DOHH2 (cell line): ENCODE measurements at regions not wholly inside any gene's neighbourhood (a gene's known extent, or its start where the extent isn't known, plus 50 kb on each side); places are given as distances from the start of the nearest gene placed in this dataset.
A peak's percentile ranks its signal among the peaks of the same experiment; 100 is the strongest.

Experiments
- H3F3A ChIP-seq: fragments of 200-600 bp; sonication (generic), shearing (Covaris generic); 2 replicates; pipeline ENCODE4 v1.6.0; 2016; ENCODE audit warnings: antibody characterized with exemption, mild to moderate bottlenecking; ENCODE audit not compliant: control insufficient read depth, insufficient read depth
- H3K27ac ChIP-seq: fragments of 200-600 bp; sonication (generic); 2 replicates; pipeline ENCODE4 v1.5.1; 2014; ENCODE audit warnings: low read depth, mild to moderate bottlenecking, low read length, moderate library complexity
- H3K27me3 ChIP-seq: fragments of 200-600 bp; sonication (generic); 2 replicates; pipeline ENCODE4 v1.6.1; 2014; ENCODE audit warnings: mild to moderate bottlenecking, low read length, mixed read lengths; ENCODE audit not compliant: control insufficient read depth
- H3K36me3 ChIP-seq: fragments of 200-600 bp; sonication (generic); 2 replicates; pipeline ENCODE4 v1.6.1; 2014; ENCODE audit warnings: mild to moderate bottlenecking, low read length, moderate library complexity, mixed read lengths; ENCODE audit not compliant: control insufficient read depth
- H3K4me1 ChIP-seq: fragments of 200-600 bp; sonication (generic); 2 replicates; pipeline ENCODE4 v1.6.1; 2014; ENCODE audit warnings: mild to moderate bottlenecking, low read length, mixed read lengths; ENCODE audit not compliant: control insufficient read depth
- H3K4me2 ChIP-seq: fragments of 200-600 bp; sonication (generic); 2 replicates; pipeline ENCODE4 v1.6.0; 2014; ENCODE audit warnings: mild to moderate bottlenecking, low read length, moderate library complexity
- H3K4me3 ChIP-seq: fragments of 200-600 bp; sonication (generic); 2 replicates; pipeline ENCODE4 v1.5.1; 2014; ENCODE audit warnings: mild to moderate bottlenecking, low read length, mixed read lengths
- H3K79me2 ChIP-seq: fragments of 200-600 bp; sonication (generic); 2 replicates; pipeline ENCODE4 v1.6.1; 2014; ENCODE audit warnings: mild to moderate bottlenecking, low read length, mixed read lengths; ENCODE audit not compliant: control insufficient read depth
- H3K9me2 ChIP-seq: fragments of 200-600 bp; sonication (generic); replicated peaks from 2 replicates; pipeline ENCODE4 v1.6.1; 2014; ENCODE audit warnings: mild to moderate bottlenecking, low read length, mixed read lengths; ENCODE audit not compliant: control insufficient read depth
- H3K9me3 ChIP-seq: fragments of 200-600 bp; sonication (generic); 2 replicates; pipeline ENCODE4 v1.6.1; 2014; ENCODE audit warnings: antibody characterized with exemption, low read length, mixed read lengths; ENCODE audit not compliant: control insufficient read depth, insufficient read depth
- H4K20me1 ChIP-seq: fragments of 200-600 bp; sonication (generic); 2 replicates; pipeline ENCODE4 v1.6.0; 2014; ENCODE audit warnings: low read depth, mild to moderate bottlenecking, antibody characterized with exemption, low read length, moderate library complexity; ENCODE audit not compliant: control insufficient read depth, insufficient read depth
- CTCF ChIP-seq: fragments of 200-600 bp; sonication (generic); IDR thresholded peaks from one replicate; pipeline ENCODE4 v1.5.1; 2014; ENCODE audit warnings: antibody characterized with exemption, mild to moderate bottlenecking, low read depth, low read length; ENCODE audit not compliant: poor library complexity, severe bottlenecking
- EZH2phosphoT487 ChIP-seq: fragments of 200-600 bp; sonication (generic); IDR thresholded peaks from 2 replicates; pipeline ENCODE4 v1.6.1; 2017; ENCODE audit warnings: borderline replicate concordance, mild to moderate bottlenecking, antibody characterized with exemption, low read length, moderate library complexity, mixed read lengths

GRCh38 chr5:89083791-89084190 lies 200.8 kb upstream of the MEF2C start:
- no peaks in the 10 kb centered on the region for H3K9me3 ChIP-seq
- no peaks in the 10 kb centered on the region for H4K20me1 ChIP-seq
- peaks cover 10% of the 10 kb centered on the region for H3K4me1 ChIP-seq
- TF ChIP-seq EZH2phosphoT487 (no peak), CTCF (no peak)
- no peaks in the 10 kb centered on the region for H3K36me3 ChIP-seq
- H3K79me2 ChIP-seq = no peaks in the 10 kb centered on the region
- no peak overlapping the region for H3K4me2 ChIP-seq
- no peaks in the 10 kb centered on the region for H3F3A ChIP-seq
- H3K9me2 ChIP-seq = no peaks in the 10 kb centered on the region
- no peak overlapping the region for H3K4me3 ChIP-seq
- no peaks in the 10 kb centered on the region for H3K27me3 ChIP-seq
- no peak overlapping the region for H3K27ac ChIP-seq

GRCh38 chr5:89081360-89081759 lies 198.4 kb upstream of the MEF2C start:
- Histone ChIP-seq H3K9me3 (no peaks in the 10 kb centered on the region), H4K20me1 (no peaks in the 10 kb centered on the region), H3K27me3 (no peaks in the 10 kb centered on the region), H3K4me1 (peaks cover 10% of the 10 kb centered on the region), H3K79me2 (no peaks in the 10 kb centered on the region), H3K4me3 (no peak overlapping the region), H3K4me2 (0 out of 2 replicates have a peak overlapping the region, but pooled peaks have one; percentile 16), H3K27ac (no peak overlapping the region), H3K36me3 (no peaks in the 10 kb centered on the region), H3F3A (no peaks in the 10 kb centered on the region), H3K9me2 (no peaks in the 10 kb centered on the region)
- no peak for TF ChIP-seq EZH2phosphoT487
- no peak for TF ChIP-seq CTCF

- no peak for TF ChIP-seq EZH2phosphoT487
- no peak for TF ChIP-seq CTCF
- H3K27ac ChIP-seq = no peak overlapping the region
- H3F3A ChIP-seq = no peaks in the 10 kb centered on the region
- no peak overlapping the region for H3K4me2 ChIP-seq
- H3K27me3 ChIP-seq = no peaks in the 10 kb centered on the region
- no peak overlapping the region for H3K4me3 ChIP-seq
- H3K36me3 ChIP-seq = no peaks in the 10 kb centered on the region
- no peaks in the 10 kb centered on the region for H3K9me3 ChIP-seq
- no peaks in the 10 kb centered on the region for H4K20me1 ChIP-seq
- H3K79me2 ChIP-seq = no peaks in the 10 kb centered on the region
- H3K9me2 ChIP-seq = no peaks in the 10 kb centered on the region
- peaks cover 10% of the 10 kb centered on the region for H3K4me1 ChIP-seq
These were observed 197.6 kb upstream of the MEF2C start for GRCh38 chr5:89080467-89081116.
